Colonic mucosa (tissue), 4 donors: ENCODE measurements at regions not wholly inside any gene's neighbourhood (a gene's known extent, or its start where the extent isn't known, plus 50 kb on each side); places are given as distances from the start of the nearest gene placed in this dataset.

Experiments used
- DNase-seq: peaks from one replicate; pipeline ENCODE4 v3.0.0-alpha.2; 2020
- H3K27ac ChIP-seq: fragments of 200-600 bp; one replicate; pipeline ENCODE4 v1.8.0; 2021
- H3K27me3 ChIP-seq: fragments of 200-600 bp; one replicate; pipeline ENCODE4 v1.8.0; 2021
- H3K36me3 ChIP-seq: fragments of 200-600 bp; one replicate; pipeline ENCODE4 v1.8.0; 2021
- H3K4me1 ChIP-seq: fragments of 200-600 bp; one replicate; pipeline ENCODE4 v1.8.0; 2021; ENCODE audit warnings: mild to moderate bottlenecking
- H3K4me3 ChIP-seq: fragments of 200-600 bp; one replicate; pipeline ENCODE4 v1.8.0; 2021
- H3K9ac ChIP-seq, 2 donors: one replicate each; pipeline ENCODE4 v1.7.0; 2013; ENCODE audit warnings: control low read depth in 2 of 2, low read depth in 2 of 2, low read length in 2 of 2
- H3K9me3 ChIP-seq: fragments of 200-600 bp; one replicate; pipeline ENCODE4 v1.8.0; 2021
- CTCF ChIP-seq: fragments of 200-600 bp; IDR thresholded peaks from one replicate; pipeline ENCODE4 v1.8.0; 2022; ENCODE audit warnings: antibody characterized with exemption, mild to moderate bottlenecking
- intact Hi-C: fragments of 100-400 bp; cut with DNase I; formaldehyde crosslinking; loops from one replicate; pipeline ENCODE4 v1.14.1; 2022
- donor health status: healthy.
- donor health status: DM: no; HTN: no; CAD: no.
- donor health status: DM: no; HTN: no; CAD: no.

- no peaks in the 10 kb centered on the region for H3K4me1 ChIP-seq
- H3K9me3 ChIP-seq, result no peaks in the 10 kb centered on the region
- H3K27me3 ChIP-seq, result no peaks in the 10 kb centered on the region
- no peak for DNase-seq
- H3K4me3 ChIP-seq, result no peak overlapping the region
- H3K27ac ChIP-seq, result no peak overlapping the region
- H3K9ac ChIP-seq, result no peak overlapping the region
- no peak for TF ChIP-seq CTCF
- intact Hi-C loops, result no loop called here
- H3K36me3 ChIP-seq, result no peaks in the 10 kb centered on the region
Measured at GRCh38 chr3:148646126-148646665, 51.5 kb upstream of the AGTR1 start.
